Left lung (tissue), 4 donors: ENCODE measurements at regions not wholly inside any gene's neighbourhood (a gene's known extent, or its start where the extent isn't known, plus 50 kb on each side); places are given as distances from the start of the nearest gene placed in this dataset.

Source experiments
- ATAC-seq: fragments of 200-7000 bp; cut with Tn5 transposase; one replicate; pipeline ENCODE4 v1.9.1; 2020; ENCODE audit warnings: moderate library complexity
- DNase-seq, 4 donors: peaks; one replicate each; pipeline ENCODE4 v3.0.0-alpha.2; 2013 to 2020
- H3K27ac ChIP-seq, 2 donors: fragments of 200-600 bp; sonication (generic) in 1 of 2; one replicate each; pipeline versions ENCODE4 v1.5.0 to v1.8.0; 2020 to 2021
- H3K27me3 ChIP-seq, 2 donors: fragments of 200-600 bp; sonication (generic) in 1 of 2; one replicate each; pipeline versions ENCODE4 v1.5.0 to v1.8.0; 2020 to 2021
- H3K36me3 ChIP-seq, 2 donors: fragments of 200-600 bp; sonication (generic) in 1 of 2; one replicate each; pipeline versions ENCODE4 v1.5.0 to v1.8.0; 2020 to 2021
- H3K4me1 ChIP-seq, 2 donors: fragments of 200-600 bp; one replicate each; pipeline ENCODE4 v1.8.0; 2021
- H3K4me3 ChIP-seq, 2 donors: fragments of 200-600 bp; sonication (generic) in 1 of 2; one replicate each; pipeline versions ENCODE4 v1.5.0 to v1.8.0; 2020 to 2021; ENCODE audit warnings: mild to moderate bottlenecking in 1 of 2
- H3K9me3 ChIP-seq, 2 donors: fragments of 200-600 bp; sonication (generic) in 1 of 2; one replicate each; pipeline versions ENCODE4 v1.5.0 to v1.8.0; 2020 to 2021
- intact Hi-C, 2 donors: fragments of 100-400 bp; cut with DNase I; formaldehyde crosslinking; loops; one replicate each; pipeline versions ENCODE4 v1.11.2 to v1.14.2; 2022
- TF ChIP-seq, protein P1 (sequence below), 2 donors: fragments of 200-600 bp; sonication (generic) in 1 of 2; IDR thresholded peaks; one replicate each; pipeline versions ENCODE4 v1.5.0 to v1.8.0; 2021; ENCODE audit warnings: antibody characterized with exemption in 2 of 2
- donor health status: DM: no; HTN: yes; CAD: no.
- donor health status: DM: no; HTN: no; CAD: no.

DNA sequence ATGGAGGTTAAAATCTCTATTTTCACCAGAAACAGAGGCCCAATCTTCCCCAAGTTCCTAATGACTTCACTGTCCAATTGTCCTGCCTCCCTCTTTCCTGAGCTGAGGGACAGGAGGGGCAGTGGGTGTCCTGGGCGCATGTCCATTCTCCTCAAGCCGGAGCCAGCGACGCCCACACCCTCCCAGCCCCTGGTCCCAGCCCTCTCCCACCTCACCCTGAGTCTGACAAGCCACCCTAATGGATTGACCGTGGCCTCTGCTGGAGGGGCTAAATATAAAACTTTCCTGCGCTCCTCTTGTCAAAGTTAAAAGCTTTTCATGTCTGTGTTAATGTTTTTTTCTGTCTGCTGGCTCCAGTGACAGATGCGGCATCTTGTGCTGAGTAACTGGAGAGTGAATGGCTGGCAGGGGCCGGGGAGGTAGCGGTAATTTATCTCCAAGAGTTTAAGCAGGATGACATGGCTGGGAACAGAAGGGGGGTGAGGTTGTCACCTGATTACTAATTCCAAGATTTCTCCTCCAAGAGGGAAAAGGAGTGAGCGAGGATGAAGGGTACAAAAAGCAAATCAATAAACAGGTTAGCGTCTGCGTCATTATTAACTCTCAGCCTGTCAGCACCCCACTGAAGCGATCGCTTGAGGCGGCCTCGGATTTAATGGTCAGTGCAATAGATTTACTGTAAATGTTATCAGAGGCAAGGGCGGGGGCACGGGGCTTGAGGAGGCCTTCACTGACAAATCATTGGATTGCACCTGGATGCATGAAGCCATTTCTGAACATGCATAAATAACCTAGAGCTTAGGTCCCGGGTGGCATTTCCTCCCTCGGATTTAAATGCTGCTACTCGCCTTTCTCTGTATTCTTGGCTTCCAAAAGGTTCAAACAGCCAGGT, 118.1 kb upstream of the MAFB start:
- TF ChIP-seq, protein P1, sequence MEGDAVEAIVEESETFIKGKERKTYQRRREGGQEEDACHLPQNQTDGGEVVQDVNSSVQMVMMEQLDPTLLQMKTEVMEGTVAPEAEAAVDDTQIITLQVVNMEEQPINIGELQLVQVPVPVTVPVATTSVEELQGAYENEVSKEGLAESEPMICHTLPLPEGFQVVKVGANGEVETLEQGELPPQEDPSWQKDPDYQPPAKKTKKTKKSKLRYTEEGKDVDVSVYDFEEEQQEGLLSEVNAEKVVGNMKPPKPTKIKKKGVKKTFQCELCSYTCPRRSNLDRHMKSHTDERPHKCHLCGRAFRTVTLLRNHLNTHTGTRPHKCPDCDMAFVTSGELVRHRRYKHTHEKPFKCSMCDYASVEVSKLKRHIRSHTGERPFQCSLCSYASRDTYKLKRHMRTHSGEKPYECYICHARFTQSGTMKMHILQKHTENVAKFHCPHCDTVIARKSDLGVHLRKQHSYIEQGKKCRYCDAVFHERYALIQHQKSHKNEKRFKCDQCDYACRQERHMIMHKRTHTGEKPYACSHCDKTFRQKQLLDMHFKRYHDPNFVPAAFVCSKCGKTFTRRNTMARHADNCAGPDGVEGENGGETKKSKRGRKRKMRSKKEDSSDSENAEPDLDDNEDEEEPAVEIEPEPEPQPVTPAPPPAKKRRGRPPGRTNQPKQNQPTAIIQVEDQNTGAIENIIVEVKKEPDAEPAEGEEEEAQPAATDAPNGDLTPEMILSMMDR (IDR thresholded peaks at IDR 0.05): no peak
- no peaks in the 10 kb centered on the region for H3K36me3 ChIP-seq
- H3K9me3 ChIP-seq: no peaks in the 10 kb centered on the region
- intact Hi-C loops: loop anchor here in 1 of 2 donors (10.0 kb wide), 1 partner anchor 742 kb away; no protein-coding TSS in a partner anchor
- no peak for ATAC-seq
- H3K4me1 ChIP-seq: no peaks in the 10 kb centered on the region
- H3K4me3 ChIP-seq: no peak overlapping the region
- no peak for DNase-seq
- H3K27me3 ChIP-seq: peaks cover 0 to 20% of the 10 kb centered on the region in 2 donors
- H3K27ac ChIP-seq: no peak overlapping the region

DNA sequence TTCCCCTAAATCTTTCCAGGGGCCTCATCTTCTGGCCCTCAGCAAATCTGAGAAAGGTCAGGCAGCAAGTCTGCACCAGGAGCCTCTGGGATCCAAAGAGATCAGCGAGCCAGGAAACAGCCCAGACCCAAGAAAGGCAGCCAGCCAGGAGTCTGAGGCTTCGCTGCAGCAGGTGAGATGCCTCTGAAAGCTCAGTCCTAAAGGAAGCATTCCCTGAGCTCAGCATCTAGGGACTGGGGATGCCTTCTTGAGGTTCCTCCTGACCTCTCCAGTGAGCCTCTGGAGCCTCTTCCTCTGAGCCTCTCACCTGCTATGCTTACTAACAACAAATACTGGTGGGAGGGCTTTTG, 118.8 kb upstream of the MAFB start:
- H3K27ac ChIP-seq: no peak overlapping the region
- no peaks in the 10 kb centered on the region for H3K4me1 ChIP-seq
- H3K36me3 ChIP-seq: no peaks in the 10 kb centered on the region
- intact Hi-C loops: loop anchor here in 1 of 2 donors (10.0 kb wide), 1 partner anchor 743 kb away; no protein-coding TSS in a partner anchor
- DNase-seq (no peak), ATAC-seq (no peak)
- H3K9me3 ChIP-seq: no peaks in the 10 kb centered on the region
- no peak overlapping the region for H3K4me3 ChIP-seq
- TF ChIP-seq, protein P1 (IDR thresholded peaks at IDR 0.05): no peak
- peaks cover 0 to 20% of the 10 kb centered on the region in 2 donors for H3K27me3 ChIP-seq

DNA sequence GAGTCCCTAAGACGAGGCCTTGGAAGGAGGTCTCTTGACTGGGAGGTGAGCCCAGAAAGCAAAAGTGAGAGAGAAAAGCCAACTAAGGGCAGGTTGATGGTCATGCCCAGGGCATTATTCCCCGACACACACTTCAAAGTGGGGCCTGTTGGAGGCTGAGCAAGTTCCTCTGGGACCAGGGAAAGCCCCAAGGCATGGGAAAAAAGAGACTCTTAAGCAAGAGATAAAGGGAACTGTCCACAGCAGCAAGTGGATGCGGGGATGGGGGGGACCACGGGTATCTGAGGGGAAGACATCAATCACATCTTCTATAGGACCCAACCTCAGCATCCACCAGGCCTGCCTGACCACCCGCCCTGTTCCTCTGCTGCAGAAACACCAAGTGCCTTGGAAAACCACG, 119.9 kb upstream of the MAFB start:
- no peaks in the 10 kb centered on the region for H3K4me1 ChIP-seq
- DNase-seq (no peak), ATAC-seq (no peak)
- H3K27ac ChIP-seq: no peak overlapping the region
- intact Hi-C loops: loop anchor here in 1 of 2 donors (10.0 kb wide), 1 partner anchor 744 kb away; no protein-coding TSS in a partner anchor
- no peaks in the 10 kb centered on the region for H3K9me3 ChIP-seq
- TF ChIP-seq, protein P1 (IDR thresholded peaks at IDR 0.05): no peak
- H3K27me3 ChIP-seq: peaks cover 0 to 20% of the 10 kb centered on the region in 2 donors
- no peaks in the 10 kb centered on the region for H3K36me3 ChIP-seq
- H3K4me3 ChIP-seq: no peak overlapping the region

DNA sequence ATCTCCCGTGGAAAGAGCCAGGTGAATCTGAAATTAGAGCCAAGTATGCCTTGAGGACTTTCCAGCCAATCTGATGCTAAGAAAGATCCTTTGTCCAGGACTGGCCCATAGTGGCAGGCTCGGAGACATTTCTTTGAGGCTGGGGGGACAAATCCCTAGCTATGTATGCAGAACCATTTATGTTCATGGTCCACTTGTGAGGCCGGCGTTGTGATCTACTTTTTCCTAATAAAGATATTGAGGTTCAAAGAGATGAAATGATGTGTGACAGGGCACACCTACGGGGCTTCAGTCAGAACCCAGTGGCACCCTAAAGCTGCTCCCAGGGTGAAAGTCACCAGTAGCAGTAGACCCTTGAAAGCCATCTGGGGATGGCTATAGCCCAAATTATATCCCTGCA, 120.3 kb upstream of the MAFB start:
- intact Hi-C loops: loop anchor here in 1 of 2 donors (10.0 kb wide), 1 partner anchor 745 kb away; no protein-coding TSS in a partner anchor
- no peaks in the 10 kb centered on the region for H3K36me3 ChIP-seq
- TF ChIP-seq, protein P1 (IDR thresholded peaks at IDR 0.05): no peak

DNA sequence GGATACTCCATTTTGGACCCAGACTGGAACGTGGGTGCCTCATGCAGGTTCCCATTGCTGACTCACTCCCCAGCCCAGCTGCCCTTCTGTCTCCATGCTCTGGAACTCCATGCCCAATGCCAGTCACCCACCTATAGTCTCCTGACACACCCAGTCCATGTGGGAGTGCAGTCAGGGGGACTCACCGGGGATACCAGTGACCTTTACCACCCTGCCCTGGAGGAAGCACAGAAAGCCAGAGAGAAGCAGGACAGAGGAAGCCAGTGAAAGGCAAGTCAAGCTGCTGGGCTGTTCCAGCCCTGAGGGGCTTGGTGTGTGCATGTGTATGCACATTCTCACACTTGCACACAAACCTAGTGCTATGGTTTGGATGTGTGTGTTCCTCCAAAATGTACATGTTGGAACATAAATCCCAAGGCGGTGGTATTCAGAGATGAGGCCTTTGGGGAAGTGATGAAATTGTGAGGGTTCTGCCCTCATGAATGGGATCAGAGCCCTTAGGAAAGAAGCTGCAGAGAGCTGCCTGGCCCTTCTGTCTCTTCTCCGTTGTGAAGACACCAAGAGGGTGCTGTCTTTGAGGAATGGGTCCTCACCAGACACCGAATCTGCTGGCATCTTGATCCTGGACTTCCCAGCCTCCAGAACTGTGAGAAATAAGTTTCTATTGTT, 121.4 kb upstream of the MAFB start:
- TF ChIP-seq, protein P1 (IDR thresholded peaks at IDR 0.05): no peak
- no peak overlapping the region for H3K27ac ChIP-seq
- H3K4me3 ChIP-seq: no peak overlapping the region
- DNase-seq (no peak), ATAC-seq (no peak)
- H3K4me1 ChIP-seq: no peaks in the 10 kb centered on the region
- no peaks in the 10 kb centered on the region for H3K9me3 ChIP-seq
- H3K27me3 ChIP-seq: peaks cover 0 to 20% of the 10 kb centered on the region in 2 donors
- intact Hi-C loops: no loop called here
- no peaks in the 10 kb centered on the region for H3K36me3 ChIP-seq

More for the DNA sequence above, 120.3 kb upstream of the MAFB start:
- no peak overlapping the region for H3K27ac ChIP-seq
- no peaks in the 10 kb centered on the region for H3K9me3 ChIP-seq
- no peaks in the 10 kb centered on the region for H3K4me1 ChIP-seq
- H3K4me3 ChIP-seq: no peak overlapping the region
- ATAC-seq: no peak
- DNase-seq: no peak
- peaks cover 0 to 20% of the 10 kb centered on the region in 2 donors for H3K27me3 ChIP-seq
